ENCODE measurements at regions not wholly inside any gene's neighbourhood (a gene's known extent, or its start where the extent isn't known, plus 50 kb on each side); places are given as distances from the start of the nearest gene placed in this dataset.

DNA sequence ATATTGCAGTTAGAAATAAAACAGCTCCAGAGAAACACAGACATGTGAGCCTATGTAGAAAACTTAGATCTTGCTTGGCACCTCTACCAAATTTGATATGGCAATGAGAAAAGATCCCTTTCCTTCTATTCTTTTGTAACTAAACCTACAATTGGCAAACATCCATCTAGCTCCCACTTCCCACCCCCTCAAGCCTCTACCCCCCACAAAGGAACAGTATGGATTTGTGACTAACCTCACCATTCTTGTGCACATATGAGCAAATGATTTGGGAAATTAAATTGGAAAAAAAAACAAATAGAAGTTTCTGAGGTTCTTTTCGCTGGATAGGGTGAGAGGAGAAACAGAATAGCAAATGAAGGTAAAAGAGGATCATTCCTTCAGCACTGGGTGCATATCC, 85.8 kb upstream of the TIAM2 start:
- H3K27ac ChIP-seq, result no peak overlapping the region
- no peak overlapping the region for H3K4me3 ChIP-seq
- no peaks in the 10 kb centered on the region for H3K4me1 ChIP-seq
- H3K36me3 ChIP-seq, result no peaks in the 10 kb centered on the region
- DNase-seq, result no peak
- no peaks in the 10 kb centered on the region for H3K9me3 ChIP-seq (replicated peaks)
- H3K27me3 ChIP-seq, result no peaks in the 10 kb centered on the region

DNA sequence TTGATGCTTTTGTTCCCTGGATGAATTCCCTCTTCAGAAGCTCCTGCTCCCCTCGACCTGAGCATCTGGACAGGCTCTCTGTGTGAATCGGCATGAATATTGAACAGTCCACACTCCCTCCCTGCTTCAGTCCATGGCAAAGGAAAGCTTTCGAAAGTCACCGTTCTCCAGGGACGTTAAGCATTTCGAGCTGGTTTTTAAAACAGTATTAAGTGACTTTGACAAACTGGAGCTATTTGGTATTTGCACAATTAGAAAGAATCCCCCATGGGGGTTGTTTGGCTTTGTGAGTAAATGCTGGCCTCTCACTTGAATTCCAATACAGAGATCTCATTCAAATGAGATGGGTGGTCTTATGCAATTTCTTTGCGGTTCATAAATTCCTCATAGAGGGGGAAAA, 85.3 kb upstream of the TIAM2 start:
- no peak overlapping the region for H3K27ac ChIP-seq
- H3K4me1 ChIP-seq, result no peaks in the 10 kb centered on the region
- no peaks in the 10 kb centered on the region for H3K27me3 ChIP-seq
- H3K36me3 ChIP-seq, result no peaks in the 10 kb centered on the region
- H3K9me3 ChIP-seq (replicated peaks), result no peaks in the 10 kb centered on the region
- no peak for DNase-seq
- H3K4me3 ChIP-seq, result no peak overlapping the region

DNA sequence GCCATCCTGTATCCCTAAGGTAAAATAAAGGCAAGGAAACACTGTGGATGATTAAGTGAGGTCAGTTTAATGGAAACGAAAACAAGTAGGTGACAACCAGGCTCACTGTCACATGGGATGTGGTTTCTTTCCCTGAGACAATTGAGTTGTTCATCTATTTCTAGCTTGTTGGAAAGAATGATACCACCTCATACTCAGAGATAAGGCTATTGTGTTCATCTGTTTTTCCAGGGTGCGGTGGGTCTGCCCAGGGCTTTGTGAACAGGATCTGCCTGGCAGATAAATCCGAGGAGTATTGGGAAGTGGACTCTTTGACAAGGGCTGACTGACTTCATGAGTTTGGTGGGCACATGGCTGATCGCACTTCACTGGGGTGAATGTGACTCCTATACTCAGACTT, 80.8 kb upstream of the TIAM2 start:
- Histone ChIP-seq H3K36me3 (no peaks in the 10 kb centered on the region), H3K4me3 (no peak overlapping the region), H3K9me3 (replicated peaks) (no peaks in the 10 kb centered on the region), H3K4me1 (no peaks in the 10 kb centered on the region), H3K27ac (no peak overlapping the region), H3K27me3 (no peaks in the 10 kb centered on the region)
- no peak for DNase-seq

DNA sequence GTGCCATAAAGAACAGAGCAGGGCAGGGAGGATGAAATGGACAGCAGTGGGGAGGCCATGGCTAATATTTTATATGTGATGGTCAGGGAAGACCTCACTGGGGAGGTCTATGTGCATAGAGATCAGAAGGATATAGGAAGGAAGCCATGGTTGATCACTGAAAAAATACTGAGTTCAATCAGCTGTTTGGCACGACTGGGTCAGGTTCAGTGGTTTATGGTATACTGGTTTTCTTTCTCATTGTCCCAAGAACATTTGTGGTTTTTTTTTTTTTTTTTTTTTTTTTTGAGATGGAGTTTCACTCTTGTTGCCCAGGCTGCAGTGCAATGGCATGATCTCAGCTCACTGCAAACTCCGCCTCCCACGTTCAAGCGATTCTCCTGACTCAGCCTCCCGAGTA, 78.3 kb upstream of the TIAM2 start:
- Histone ChIP-seq H3K4me1 (no peaks in the 10 kb centered on the region), H3K27ac (no peak overlapping the region), H3K4me3 (no peak overlapping the region), H3K9me3 (replicated peaks) (no peaks in the 10 kb centered on the region), H3K27me3 (no peaks in the 10 kb centered on the region), H3K36me3 (no peaks in the 10 kb centered on the region)
- DNase-seq, result no peak

DNA sequence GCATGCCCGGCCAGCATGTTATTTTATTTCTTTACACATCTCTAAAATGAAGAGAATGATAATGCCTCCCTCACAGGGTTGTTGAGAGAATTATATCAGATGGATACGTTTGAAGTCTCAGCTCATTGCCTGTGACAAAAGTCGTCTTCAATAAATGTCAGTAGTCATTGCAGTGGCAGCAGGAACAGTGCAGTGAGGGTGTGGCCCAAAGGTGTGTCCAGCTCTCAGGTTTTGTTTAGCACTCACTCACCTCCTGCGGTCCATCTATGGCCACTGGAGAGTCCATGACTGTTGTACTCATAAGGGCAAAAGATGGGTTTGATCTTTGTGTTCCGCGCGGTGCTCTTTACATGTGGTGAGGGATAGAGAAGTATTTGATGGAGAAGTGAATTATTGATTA, 77.2 kb upstream of the TIAM2 start:
- no peaks in the 10 kb centered on the region for H3K27me3 ChIP-seq
- H3K4me3 ChIP-seq, result no peak overlapping the region
- no peaks in the 10 kb centered on the region for H3K36me3 ChIP-seq
- no peak overlapping the region for H3K27ac ChIP-seq
- no peak for DNase-seq
- H3K4me1 ChIP-seq, result no peaks in the 10 kb centered on the region
- H3K9me3 ChIP-seq (replicated peaks), result no peaks in the 10 kb centered on the region

DNA sequence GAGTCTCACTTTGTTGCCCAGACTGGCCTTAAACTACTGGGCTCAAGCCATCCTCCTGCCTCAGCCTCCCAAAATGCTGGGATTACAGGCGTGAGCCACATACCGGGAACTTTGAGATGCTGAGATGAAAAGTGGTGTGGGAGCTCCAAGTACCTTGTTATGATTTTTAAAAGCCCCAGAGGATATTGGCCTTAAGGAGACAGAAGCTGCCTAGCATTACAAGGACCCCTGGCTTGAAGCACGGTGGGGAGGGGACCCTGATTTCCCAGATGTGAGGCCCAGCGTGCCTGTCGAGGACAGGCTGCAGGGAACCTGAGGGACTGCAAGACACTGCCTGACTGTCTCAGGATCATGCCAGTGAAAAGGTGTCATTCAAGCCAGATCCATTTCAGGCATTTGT, 75.3 kb upstream of the TIAM2 start:
- DNase-seq, result no peak
- H3K4me1 ChIP-seq, result no peaks in the 10 kb centered on the region
- H3K9me3 ChIP-seq (replicated peaks), result no peaks in the 10 kb centered on the region
- H3K36me3 ChIP-seq, result no peaks in the 10 kb centered on the region
- H3K27ac ChIP-seq, result no peak overlapping the region
- H3K27me3 ChIP-seq, result no peaks in the 10 kb centered on the region
- H3K4me3 ChIP-seq, result no peak overlapping the region

DNA sequence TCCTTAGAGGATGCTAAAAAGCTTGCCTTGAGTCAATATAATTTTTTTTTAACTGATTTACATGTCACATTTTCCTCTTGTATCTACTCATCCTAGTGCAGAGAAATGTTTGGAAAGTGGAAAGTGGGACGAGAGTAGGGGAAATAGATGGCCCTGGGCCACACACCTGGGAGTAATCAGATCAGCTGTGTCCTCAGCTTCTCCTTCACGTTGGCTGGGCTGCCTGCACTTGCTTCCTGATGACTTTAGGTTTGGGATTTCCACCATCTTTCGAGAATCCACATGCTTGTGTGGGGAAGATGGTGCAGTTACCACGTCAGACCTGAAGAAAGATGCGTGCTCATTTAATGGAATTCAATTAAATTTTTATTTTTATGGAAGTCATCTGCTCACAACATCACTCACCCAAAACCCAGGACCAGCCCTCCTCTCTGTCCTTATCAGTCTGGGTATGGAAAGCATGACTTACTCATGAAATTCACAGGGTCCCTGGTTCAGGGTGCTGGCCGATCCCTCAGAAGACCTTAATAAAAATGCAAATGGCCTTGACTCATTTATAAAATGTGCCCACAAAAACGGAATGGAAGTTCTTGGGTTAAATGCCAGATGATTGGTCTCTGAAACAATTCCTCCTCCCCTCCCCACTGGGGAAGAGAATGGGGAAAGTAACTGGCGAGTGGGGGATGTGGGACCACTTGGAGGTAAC, 74.5 kb upstream of the TIAM2 start:
- Histone ChIP-seq H3K27me3 (no peaks in the 10 kb centered on the region), H3K36me3 (no peaks in the 10 kb centered on the region), H3K9me3 (replicated peaks) (no peaks in the 10 kb centered on the region), H3K27ac (no peak overlapping the region), H3K4me1 (no peaks in the 10 kb centered on the region), H3K4me3 (no peak overlapping the region)
- no peak for DNase-seq

DNA sequence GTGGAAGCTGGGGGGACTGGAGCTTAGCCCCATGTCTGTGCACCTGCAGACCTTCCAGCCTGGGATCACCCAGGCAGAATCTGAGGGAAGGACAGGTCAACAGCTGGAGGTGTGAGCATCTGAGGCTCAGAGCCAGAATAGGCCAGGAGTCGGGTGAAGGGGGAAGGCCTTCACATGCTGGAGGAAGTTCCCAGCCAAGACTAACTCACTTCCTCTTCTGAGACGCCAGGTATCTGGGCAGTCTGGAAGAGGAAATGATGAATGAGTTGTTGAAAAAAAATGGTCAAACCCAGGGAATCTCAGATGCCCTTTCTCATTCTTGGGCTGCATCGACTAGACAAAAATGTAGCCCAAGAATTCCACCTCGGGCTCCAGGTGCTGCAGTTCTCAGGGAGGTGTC, 73.6 kb upstream of the TIAM2 start:
- Histone ChIP-seq H3K4me1 (no peaks in the 10 kb centered on the region), H3K4me3 (no peak overlapping the region), H3K27me3 (no peaks in the 10 kb centered on the region), H3K9me3 (replicated peaks) (no peaks in the 10 kb centered on the region), H3K36me3 (no peaks in the 10 kb centered on the region), H3K27ac (no peak overlapping the region)
- DNase-seq, result no peak

DNA sequence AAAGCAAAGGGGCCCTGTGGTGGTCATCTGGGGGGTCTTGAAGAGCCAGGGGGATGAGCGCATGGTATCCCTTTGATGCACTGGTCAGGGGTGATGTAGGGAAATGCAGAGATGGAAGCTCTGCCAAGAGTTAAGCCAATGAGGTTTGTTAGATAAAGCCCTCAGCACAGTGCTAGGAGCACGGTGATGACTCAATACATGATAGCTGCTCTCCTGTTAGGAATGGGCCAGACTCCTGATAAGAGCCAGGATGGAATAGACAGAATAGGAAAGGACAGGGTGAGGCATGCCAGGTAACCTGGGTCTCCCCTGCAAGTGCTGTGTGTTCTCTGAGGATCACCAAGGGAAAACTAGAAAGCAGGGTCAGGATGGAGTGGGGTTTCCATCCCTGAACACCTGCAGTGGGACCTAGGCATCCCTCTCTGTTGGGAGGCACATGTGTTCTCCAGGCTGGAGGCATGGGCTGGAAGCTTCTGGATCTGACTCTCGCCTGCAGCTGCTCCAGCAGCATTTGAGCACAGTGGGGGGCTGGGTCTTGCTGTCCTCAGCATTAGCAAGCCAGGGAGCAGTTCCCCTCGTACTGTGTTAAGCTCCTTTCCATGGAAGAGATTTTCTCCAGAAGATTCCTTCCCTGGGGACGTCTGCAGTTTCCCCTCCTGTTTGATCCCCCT, 71.8 kb upstream of the TIAM2 start:
- no peaks in the 10 kb centered on the region for H3K36me3 ChIP-seq
- DNase-seq, result peak in 1 of 2 experiments; percentile 16
- no peaks in the 10 kb centered on the region for H3K9me3 ChIP-seq (replicated peaks)
- no peak overlapping the region for H3K4me3 ChIP-seq
- H3K4me1 ChIP-seq, result no peaks in the 10 kb centered on the region
- no peak overlapping the region for H3K27ac ChIP-seq
- H3K27me3 ChIP-seq, result no peaks in the 10 kb centered on the region

DNA sequence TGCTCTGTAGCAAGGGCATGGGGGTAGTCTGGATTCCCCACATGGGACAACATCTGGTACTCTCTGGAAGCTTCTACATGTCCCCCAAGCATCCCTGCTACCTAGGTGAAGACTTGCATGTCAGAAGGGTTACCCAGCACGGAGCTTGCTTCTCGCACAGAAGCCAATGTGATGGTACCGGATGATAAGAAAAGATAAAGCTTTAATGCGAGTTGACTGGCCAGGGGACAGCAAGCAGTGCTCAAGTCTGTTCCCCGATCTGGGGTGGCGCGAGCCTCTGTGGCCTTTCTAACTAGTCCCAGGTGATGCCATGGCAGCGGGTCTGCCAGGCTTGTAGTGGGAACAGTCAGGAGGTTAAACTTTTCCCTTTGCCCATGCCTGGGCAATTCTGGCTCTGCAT, 70.0 kb upstream of the TIAM2 start:
- Histone ChIP-seq H3K4me1 (no peaks in the 10 kb centered on the region), H3K27ac (no peak overlapping the region)

DNA sequence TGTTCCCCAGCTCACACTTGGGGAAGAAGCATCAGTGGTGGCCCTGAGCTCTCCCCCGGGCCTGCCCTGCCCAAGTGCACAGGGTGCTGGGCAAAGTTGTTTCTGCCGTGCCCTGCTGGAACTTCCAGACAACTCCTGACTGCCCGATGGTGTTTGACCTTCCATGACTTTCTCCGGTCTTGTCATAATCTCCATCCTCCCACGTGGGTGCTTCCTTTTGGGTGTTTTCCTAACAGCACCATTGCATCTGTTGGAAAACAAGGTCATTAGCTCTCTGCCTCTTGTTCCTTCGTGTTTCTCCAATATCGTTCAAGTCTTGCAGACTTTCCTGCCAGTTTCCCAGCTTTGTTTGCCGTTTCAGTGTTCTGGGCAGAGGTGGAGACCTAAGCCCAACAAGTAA, 68.7 kb upstream of the TIAM2 start:
- Histone ChIP-seq H3K27me3 (no peaks in the 10 kb centered on the region), H3K36me3 (no peaks in the 10 kb centered on the region), H3K4me3 (no peak overlapping the region), H3K4me1 (peaks cover 2% of the 10 kb centered on the region; the same call in 1 of the 2 replicates), H3K27ac (no peak overlapping the region), H3K9me3 (replicated peaks) (no peaks in the 10 kb centered on the region)
- no peak for DNase-seq

More for the DNA sequence above, 70.0 kb upstream of the TIAM2 start:
- Histone ChIP-seq H3K27me3 (no peaks in the 10 kb centered on the region), H3K4me3 (no peak overlapping the region), H3K9me3 (replicated peaks) (no peaks in the 10 kb centered on the region), H3K36me3 (no peaks in the 10 kb centered on the region)
- DNase-seq, result no peak

DNA sequence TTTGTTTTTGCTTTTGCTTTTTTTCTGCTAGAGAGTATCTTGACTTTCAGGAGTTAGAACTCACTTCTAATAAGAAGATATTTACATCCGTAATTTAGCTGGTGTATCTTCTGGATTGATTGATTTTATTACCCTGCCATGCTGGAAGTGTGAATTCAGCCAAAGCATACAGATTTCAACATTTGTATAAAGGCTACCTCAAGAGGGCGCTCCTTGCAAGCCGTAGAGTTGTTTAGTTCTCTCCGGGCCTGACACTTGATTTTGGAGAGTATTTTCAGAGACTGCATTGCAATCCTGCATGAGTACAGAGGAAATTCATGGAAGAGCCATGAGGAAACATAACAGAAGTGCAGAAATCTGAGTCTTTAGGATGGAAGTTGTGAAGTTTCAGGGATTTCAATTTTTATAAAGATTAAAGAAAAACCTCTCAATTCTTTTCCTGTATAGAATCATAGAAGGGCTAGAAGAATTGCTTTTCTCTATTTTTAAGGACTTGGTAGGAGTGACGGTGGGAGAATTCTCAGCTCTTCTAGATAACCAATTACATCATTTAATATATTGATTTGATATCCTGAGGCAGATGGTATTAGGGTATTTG, 66.7 kb upstream of the TIAM2 start:
- Histone ChIP-seq H3K27me3 (no peaks in the 10 kb centered on the region), H3K4me1 (peaks cover 18% of the 10 kb centered on the region), H3K4me3 (no peak overlapping the region), H3K36me3 (no peaks in the 10 kb centered on the region), H3K9me3 (replicated peaks) (no peaks in the 10 kb centered on the region), H3K27ac (no peak overlapping the region)
- DNase-seq, result peak; percentile 60 to 86

DNA sequence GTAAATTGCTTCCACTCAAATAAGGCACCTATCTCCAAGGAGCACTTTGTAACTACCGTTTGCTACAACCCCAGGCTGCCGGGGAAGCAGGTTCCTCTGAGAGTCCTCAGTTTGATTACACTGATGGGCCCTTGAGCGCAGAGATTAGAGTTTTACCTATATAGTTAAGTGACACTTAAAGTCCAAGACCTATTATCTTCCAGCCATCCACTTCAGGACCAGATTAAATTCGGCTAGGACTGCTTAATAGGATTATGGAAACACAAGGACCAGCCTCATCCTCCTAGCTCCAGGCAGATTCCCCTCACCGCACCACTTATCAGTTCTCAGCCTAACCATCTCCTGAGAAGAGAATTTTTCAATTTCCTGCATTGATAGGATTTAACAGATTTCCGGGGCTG, 64.7 kb upstream of the TIAM2 start:
- Histone ChIP-seq H3K4me3 (no peak overlapping the region), H3K27ac (no peak overlapping the region), H3K36me3 (no peaks in the 10 kb centered on the region), H3K27me3 (no peaks in the 10 kb centered on the region), H3K4me1 (peaks cover 18% of the 10 kb centered on the region), H3K9me3 (replicated peaks) (no peaks in the 10 kb centered on the region)
- DNase-seq, result no peak

DNA sequence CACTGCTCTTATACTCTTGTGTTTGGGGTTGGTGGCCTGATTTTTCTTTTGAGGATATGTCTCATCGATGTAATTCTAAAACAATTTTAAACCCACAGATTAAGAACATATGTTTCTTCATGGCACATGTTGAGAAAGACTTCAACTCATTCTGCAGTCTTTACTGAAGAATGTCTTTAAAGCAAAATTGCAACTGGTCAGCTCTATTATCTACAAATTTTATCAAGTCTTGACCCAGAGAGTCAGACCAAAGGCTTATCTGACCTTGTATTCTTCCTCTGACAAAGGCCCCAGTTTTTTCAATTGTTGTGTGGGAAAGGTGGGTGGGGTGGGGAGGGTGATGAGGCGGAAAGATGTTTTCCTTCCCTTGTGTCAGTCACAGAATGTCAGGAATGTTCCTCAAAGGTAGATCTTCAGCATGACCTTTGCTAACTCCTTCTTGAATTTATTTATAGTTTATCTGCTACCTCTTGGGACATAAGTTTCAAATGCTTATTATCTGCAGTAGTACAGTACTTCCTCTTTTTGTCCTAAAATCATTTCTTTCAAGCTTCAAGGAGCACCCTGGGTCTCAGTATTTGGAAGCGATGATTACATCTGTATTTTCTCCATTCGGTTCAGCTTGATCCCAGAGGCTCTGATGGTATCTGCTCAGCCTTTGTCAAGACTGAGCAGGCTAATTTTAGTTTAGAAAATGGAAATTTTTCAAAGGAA, 63.2 kb upstream of the TIAM2 start:
- no peak overlapping the region for H3K27ac ChIP-seq
- DNase-seq, result no peak
- no peak overlapping the region for H3K4me3 ChIP-seq
- no peaks in the 10 kb centered on the region for H3K27me3 ChIP-seq
- peaks cover 18% of the 10 kb centered on the region for H3K4me1 ChIP-seq
- H3K9me3 ChIP-seq (replicated peaks), result no peaks in the 10 kb centered on the region
- no peaks in the 10 kb centered on the region for H3K36me3 ChIP-seq

DNA sequence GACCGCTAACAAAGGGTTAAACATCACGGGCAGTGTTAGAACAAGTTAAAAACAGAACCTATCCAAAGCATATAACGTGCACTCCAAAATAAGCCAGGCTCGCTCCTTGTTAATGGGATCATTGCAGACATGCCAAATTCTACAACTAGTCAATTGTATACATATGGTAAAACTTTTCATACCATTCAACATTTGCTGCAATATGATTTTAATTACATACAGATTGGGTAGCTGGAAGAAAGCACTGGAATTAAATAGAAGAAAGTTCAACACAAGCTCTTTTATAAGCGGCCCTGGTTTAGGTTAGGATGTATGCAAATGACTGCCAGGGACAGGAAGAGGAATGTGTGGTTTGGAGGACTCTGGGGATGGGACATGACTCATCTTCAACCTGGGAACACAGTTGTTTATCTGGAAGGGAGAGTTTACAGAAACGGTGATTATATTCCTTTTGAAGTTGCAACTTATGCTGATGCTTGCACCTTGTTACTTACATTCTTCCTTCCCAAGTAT, 62.5 kb upstream of the TIAM2 start:
- Histone ChIP-seq H3K4me1 (peaks cover 18% of the 10 kb centered on the region), H3K4me3 (no peak overlapping the region), H3K9me3 (replicated peaks) (no peaks in the 10 kb centered on the region), H3K27ac (no peak overlapping the region), H3K36me3 (no peaks in the 10 kb centered on the region), H3K27me3 (no peaks in the 10 kb centered on the region)
- peak; percentile 31 to 48 for DNase-seq

Measured in SJCRH30 (cell line).